ENCODE measurements at regions not wholly inside any gene's neighbourhood (a gene's known extent, or its start where the extent isn't known, plus 50 kb on each side); places are given as distances from the start of the nearest gene placed in this dataset.

GRCh38 chr16:5361322-5361721, 263.7 kb upstream of the EEF2KMT start:
- TF ChIP-seq CTCF (optimal IDR thresholded peaks at IDR 0.05 in 1 of 3, IDR thresholded peaks at IDR 0.05 in 1 of 3, conservative IDR thresholded peaks at IDR 0.05 in 1 of 3; ENCODE audit: extremely low read depth in 1 of 3, insufficient read depth in 2 of 3, low read length in 3 of 3) (no peak), EZH2 (IDR thresholded peaks at IDR 0.05; ENCODE audit: low read length) (no peak)
- dilution Hi-C loops (cut with MboI; ENCODE audit: extremely low pct_ligation_motif_present, low sequenced_read_pairs): no loop called here
- Histone ChIP-seq H3K27ac (ENCODE audit: control insufficient read depth, insufficient read depth, low read length) (no peak overlapping the region), H3K4me1 (ENCODE audit: control insufficient read depth, extremely low read depth, insufficient read depth, low read length) (no peaks in the 10 kb centered on the region), H3K4me2 (ENCODE audit: control insufficient read depth, extremely low read depth, insufficient read depth, low read depth, low read length) (no peak overlapping the region), H3K36me3 (ENCODE audit: control insufficient read depth in 2 of 2, extremely low read depth in 1 of 2, insufficient read depth in 2 of 2, low read length in 2 of 2) (no peaks in the 10 kb centered on the region), H3K79me2 (ENCODE audit: control insufficient read depth, insufficient read depth, low read length) (no peaks in the 10 kb centered on the region), H4K20me1 (ENCODE audit: control insufficient read depth, extremely low read depth, insufficient read depth, low read length) (no peaks in the 10 kb centered on the region), H3K4me3 (ENCODE audit: control insufficient read depth in 2 of 3, extremely low read depth in 1 of 3, insufficient read depth in 2 of 3, low read depth in 1 of 3, low read length in 3 of 3) (no peak overlapping the region), H2AFZ (ENCODE audit: control insufficient read depth, low read length) (no peak overlapping the region), H3K9ac (ENCODE audit: control insufficient read depth, extremely low read depth, insufficient read depth, low read length) (no peak overlapping the region), H3K9me1 (ENCODE audit: control insufficient read depth, extremely low read depth, insufficient read depth, low read length) (no peaks in the 10 kb centered on the region), H3K9me3 (ENCODE audit: control insufficient read depth, low read depth, low read length) (no peaks in the 10 kb centered on the region), H3K27me3 (ENCODE audit: control insufficient read depth, extremely low read depth, insufficient read depth, low read length) (no peaks in the 10 kb centered on the region)
- no peak for FAIRE-seq
- DNase-seq (ENCODE audit: low read depth, low spot score): no peak

GRCh38 chr16:5354645-5355044, 257.1 kb upstream of the EEF2KMT start:
- H3K9me1 ChIP-seq (ENCODE audit: control insufficient read depth, extremely low read depth, insufficient read depth, low read length): no peaks in the 10 kb centered on the region
- no peaks in the 10 kb centered on the region for H4K20me1 ChIP-seq (ENCODE audit: control insufficient read depth, extremely low read depth, insufficient read depth, low read length)
- H3K9ac ChIP-seq (ENCODE audit: control insufficient read depth, extremely low read depth, insufficient read depth, low read length): no peak overlapping the region
- H3K79me2 ChIP-seq (ENCODE audit: control insufficient read depth, insufficient read depth, low read length): no peaks in the 10 kb centered on the region
- dilution Hi-C loops (cut with MboI; ENCODE audit: extremely low pct_ligation_motif_present, low sequenced_read_pairs): no loop called here
- DNase-seq (ENCODE audit: low read depth, low spot score) (no peak), FAIRE-seq (no peak)
- H3K36me3 ChIP-seq (ENCODE audit: control insufficient read depth in 2 of 2, extremely low read depth in 1 of 2, insufficient read depth in 2 of 2, low read length in 2 of 2): no peaks in the 10 kb centered on the region
- no peak overlapping the region for H2AFZ ChIP-seq (ENCODE audit: control insufficient read depth, low read length)
- H3K27ac ChIP-seq (ENCODE audit: control insufficient read depth, insufficient read depth, low read length): no peak overlapping the region
- peaks cover 7% of the 10 kb centered on the region for H3K9me3 ChIP-seq (ENCODE audit: control insufficient read depth, low read depth, low read length)
- no peak for TF ChIP-seq EZH2 (IDR thresholded peaks at IDR 0.05; ENCODE audit: low read length)
- no peak for TF ChIP-seq CTCF (optimal IDR thresholded peaks at IDR 0.05 in 1 of 3, IDR thresholded peaks at IDR 0.05 in 1 of 3, conservative IDR thresholded peaks at IDR 0.05 in 1 of 3; ENCODE audit: extremely low read depth in 1 of 3, insufficient read depth in 2 of 3, low read length in 3 of 3)
- H3K27me3 ChIP-seq (ENCODE audit: control insufficient read depth, extremely low read depth, insufficient read depth, low read length): no peaks in the 10 kb centered on the region
- no peak overlapping the region for H3K4me3 ChIP-seq (ENCODE audit: control insufficient read depth in 2 of 3, extremely low read depth in 1 of 3, insufficient read depth in 2 of 3, low read depth in 1 of 3, low read length in 3 of 3)
- H3K4me2 ChIP-seq (ENCODE audit: control insufficient read depth, extremely low read depth, insufficient read depth, low read depth, low read length): no peak overlapping the region
- H3K4me1 ChIP-seq (ENCODE audit: control insufficient read depth, extremely low read depth, insufficient read depth, low read length): no peaks in the 10 kb centered on the region

Data from keratinocyte (primary cell).